Keratinocyte (primary cell): ENCODE measurements at regions not wholly inside any gene's neighbourhood (a gene's known extent, or its start where the extent isn't known, plus 50 kb on each side); places are given as distances from the start of the nearest gene placed in this dataset.

ENCODE experiments used
- CTCF ChIP-seq, 3 experiments: IDR thresholded peaks in 1 of 3; conservative IDR thresholded peaks in 1 of 3; optimal IDR thresholded peaks in 1 of 3; 2 replicates in 2 of 3; 3 replicates in 1 of 3; pipeline versions ENCODE3 to v1.5.1; 2011; ENCODE audit warnings: low read length in 3 of 3, mild to moderate bottlenecking in 3 of 3, moderate library complexity in 2 of 3, control low read depth in 1 of 3, inconsistent platforms in 1 of 3; ENCODE audit not compliant: insufficient read depth in 2 of 3; ENCODE audit errors: extremely low read depth in 1 of 3
- EZH2 ChIP-seq: IDR thresholded peaks from one replicate; pipeline ENCODE4 v1.6.1; 2012; ENCODE audit warnings: inconsistent platforms, mild to moderate bottlenecking, low read length, moderate library complexity

- TF ChIP-seq CTCF (optimal IDR thresholded peaks at IDR 0.05 in 1 of 3, IDR thresholded peaks at IDR 0.05 in 1 of 3, conservative IDR thresholded peaks at IDR 0.05 in 1 of 3; ENCODE audit: extremely low read depth in 1 of 3, insufficient read depth in 2 of 3, low read length in 3 of 3), result no peak
- no peak for TF ChIP-seq EZH2
These were observed 72.8 kb downstream of the XCL2 start for GRCh38 chr1:168470901-168471431.
